RWPE2 (cell line): ENCODE measurements at regions not wholly inside any gene's neighbourhood (a gene's known extent, or its start where the extent isn't known, plus 50 kb on each side); places are given as distances from the start of the nearest gene placed in this dataset.

ENCODE experiments used
- ATAC-seq: fragments of 200-7000 bp; cut with Tn5 transposase; 3 replicates; pipeline ENCODE4 v1.9.1; 2021; ENCODE audit warnings: low read depth
- DNase-seq: peaks from one replicate; pipeline ENCODE4 v3.0.0-alpha.2; 2020; ENCODE audit warnings: low spot score
- H3K27ac ChIP-seq: fragments of 450-650 bp; 2 replicates; pipeline ENCODE4 v1.5.1; 2017; ENCODE audit warnings: mild to moderate bottlenecking; ENCODE audit not compliant: poor library complexity, severe bottlenecking
- H3K27me3 ChIP-seq: fragments of 250-450 bp; sonication (Bioruptor Pico); 2 replicates; pipeline ENCODE4 v1.5.1; 2021; ENCODE audit warnings: mild to moderate bottlenecking, moderate library complexity; ENCODE audit not compliant: insufficient read depth, poor library complexity, severe bottlenecking
- H3K36me3 ChIP-seq: fragments of 250-450 bp; sonication (Bioruptor Pico); 2 replicates; pipeline ENCODE4 v1.5.1; 2020; ENCODE audit warnings: low read depth, mild to moderate bottlenecking, moderate library complexity
- H3K4me1 ChIP-seq: fragments of 250-450 bp; sonication (Bioruptor Pico); 2 replicates; pipeline ENCODE4 v1.5.1; 2021; ENCODE audit warnings: mild to moderate bottlenecking, moderate library complexity; ENCODE audit not compliant: insufficient read depth, poor library complexity, severe bottlenecking
- H3K4me3 ChIP-seq: fragments of 250-450 bp; sonication (Bioruptor Pico); 2 replicates; pipeline ENCODE4 v1.5.1; 2021; ENCODE audit warnings: mild to moderate bottlenecking, moderate library complexity; ENCODE audit not compliant: severe bottlenecking
- H3K9me3 ChIP-seq: fragments of 250-450 bp; sonication (Bioruptor Pico); 2 replicates; pipeline ENCODE4 v1.5.1; 2021; ENCODE audit warnings: mild to moderate bottlenecking, moderate library complexity; ENCODE audit not compliant: severe bottlenecking
- CTCF ChIP-seq: fragments of 450-650 bp; IDR thresholded peaks from one replicate; pipeline ENCODE4 v1.5.1; 2017; ENCODE audit warnings: mild to moderate bottlenecking, moderate library complexity; ENCODE audit not compliant: poor library complexity, severe bottlenecking

- Histone ChIP-seq H3K36me3 (no peaks in the 10 kb centered on the region), H3K27ac (no peak overlapping the region), H3K4me1 (no peaks in the 10 kb centered on the region), H3K9me3 (no peaks in the 10 kb centered on the region), H3K4me3 (no peak overlapping the region), H3K27me3 (no peaks in the 10 kb centered on the region)
- DNase-seq (no peak), ATAC-seq (no peak)
- TF ChIP-seq CTCF, result no peak
Observed at GRCh38 chr9:74064702-74065101, 432.4 kb upstream of the RORB start.

- no peaks in the 10 kb centered on the region for H3K4me1 ChIP-seq
- DNase-seq (no peak), ATAC-seq (no peak)
- H3K27ac ChIP-seq, result no peak overlapping the region
- H3K27me3 ChIP-seq, result no peaks in the 10 kb centered on the region
- H3K4me3 ChIP-seq, result no peak overlapping the region
- no peak for TF ChIP-seq CTCF
- no peaks in the 10 kb centered on the region for H3K36me3 ChIP-seq
- no peaks in the 10 kb centered on the region for H3K9me3 ChIP-seq
Observed at GRCh38 chr9:74066128-74066527, 431.0 kb upstream of the RORB start.

GRCh38 chr9:74066605-74067004 is 430.5 kb upstream of the RORB start:
- ATAC-seq (no peak), DNase-seq (no peak)
- TF ChIP-seq CTCF, result no peak
- Histone ChIP-seq H3K9me3 (no peaks in the 10 kb centered on the region), H3K4me1 (no peaks in the 10 kb centered on the region), H3K4me3 (no peak overlapping the region), H3K27me3 (no peaks in the 10 kb centered on the region), H3K27ac (no peak overlapping the region), H3K36me3 (no peaks in the 10 kb centered on the region)

DNA sequence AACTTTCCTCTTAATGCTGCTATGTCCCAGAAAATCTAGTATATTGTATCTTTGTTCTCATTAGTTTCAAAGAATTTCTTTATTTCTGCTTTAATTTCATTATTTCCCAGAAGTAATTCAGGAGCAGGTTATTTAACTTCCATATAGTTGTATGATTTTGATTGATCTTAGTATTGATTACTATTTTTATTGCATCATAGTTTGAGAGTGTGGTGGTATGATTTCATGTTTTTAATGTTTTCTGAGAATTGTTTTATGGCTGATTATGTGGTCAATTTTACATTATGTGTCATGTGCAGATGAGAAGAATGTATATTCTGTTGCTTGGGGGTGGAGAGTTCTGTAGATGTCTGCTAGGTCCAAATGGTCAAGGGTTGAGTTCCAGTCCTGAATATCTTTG is 425.6 kb upstream of the RORB start:
- ATAC-seq, result no peak
- no peaks in the 10 kb centered on the region for H3K36me3 ChIP-seq

DNA sequence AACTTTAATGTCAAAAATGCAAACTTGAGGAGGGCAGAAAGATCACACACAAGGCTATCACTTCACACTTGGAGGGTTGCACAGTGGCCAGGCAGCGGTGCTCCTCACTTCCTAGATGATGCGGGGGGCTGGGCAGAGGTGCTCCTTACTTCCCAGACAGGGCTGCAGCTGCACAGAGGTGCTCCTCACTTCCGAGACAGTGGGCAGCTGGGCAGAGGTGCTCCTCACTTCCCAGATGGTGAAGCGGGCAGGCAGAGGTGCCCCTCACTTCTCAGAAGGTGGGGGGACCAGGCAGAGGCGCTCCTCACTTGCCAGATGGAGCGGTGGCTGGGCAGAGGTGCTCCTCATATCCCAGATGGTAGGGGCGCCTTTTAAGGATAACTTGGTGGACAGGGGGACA is 423.2 kb upstream of the RORB start:
- Histone ChIP-seq H3K9me3 (no peaks in the 10 kb centered on the region), H3K36me3 (no peaks in the 10 kb centered on the region), H3K4me1 (no peaks in the 10 kb centered on the region), H3K27me3 (no peaks in the 10 kb centered on the region), H3K4me3 (no peak overlapping the region), H3K27ac (no peak overlapping the region)
- no peak for TF ChIP-seq CTCF
- DNase-seq, result no peak
- no peak for ATAC-seq

More for the DNA sequence above, 425.6 kb upstream of the RORB start:
- no peak overlapping the region for H3K27ac ChIP-seq
- no peak for DNase-seq
- no peaks in the 10 kb centered on the region for H3K4me1 ChIP-seq
- TF ChIP-seq CTCF, result no peak
- no peaks in the 10 kb centered on the region for H3K9me3 ChIP-seq
- H3K27me3 ChIP-seq, result no peaks in the 10 kb centered on the region
- no peak overlapping the region for H3K4me3 ChIP-seq
